ENCODE measurements at regions not wholly inside any gene's neighbourhood (a gene's known extent, or its start where the extent isn't known, plus 50 kb on each side); places are given as distances from the start of the nearest gene placed in this dataset.

- WGBS, 5 donors: 27 to 50% (median 31%) methylated on average over 42 of the region's 42 CpGs
- Histone ChIP-seq H3K27ac (no peak overlapping the region), H3K9me3 (peaks cover 0 to 7% (median 0%) of the 10 kb centered on the region in 8 donors), H3K36me3 (no peaks in the 10 kb centered on the region), H3K27me3 (replicated peaks in 1 of 7) (peaks cover 0 to 8% (median 0%) of the 10 kb centered on the region in 7 donors), H3K4me1 (no peaks in the 10 kb centered on the region), H3K4me3 (no peak overlapping the region)
- intact Hi-C loops (cut with DNase I; ENCODE audit: low total_unique reads): no loop called here
- no peak for DNase-seq
- TF ChIP-seq POLR2AphosphoS5 (IDR thresholded peaks at IDR 0.05): no peak
- TF ChIP-seq CTCF (IDR thresholded peaks at IDR 0.05 in 8 of 11, conservative IDR thresholded peaks at IDR 0.05 in 3 of 11): no peak
- no peak for TF ChIP-seq POLR2A (IDR thresholded peaks at IDR 0.05)
Measured at GRCh38 chr6:9398767-9399373, 963.5 kb upstream of the SLC35B3 start.

- no peaks in the 10 kb centered on the region for H3K36me3 ChIP-seq
- H3K4me3 ChIP-seq: no peak overlapping the region
- no peaks in the 10 kb centered on the region for H3K4me1 ChIP-seq
- no peak for DNase-seq
- no peak overlapping the region for H3K27ac ChIP-seq
- intact Hi-C loops (cut with DNase I; ENCODE audit: low total_unique reads): no loop called here
- TF ChIP-seq POLR2AphosphoS5 (IDR thresholded peaks at IDR 0.05): no peak
- TF ChIP-seq CTCF (IDR thresholded peaks at IDR 0.05 in 8 of 11, conservative IDR thresholded peaks at IDR 0.05 in 3 of 11): no peak
- TF ChIP-seq POLR2A (IDR thresholded peaks at IDR 0.05): no peak
- 76 to 89% (median 80%) methylated on average over 15 of the region's 15 CpGs for WGBS, 5 donors
- H3K27me3 ChIP-seq (replicated peaks in 1 of 7): peaks cover 0 to 8% (median 0%) of the 10 kb centered on the region in 7 donors
- peaks cover 0 to 7% (median 0%) of the 10 kb centered on the region in 8 donors for H3K9me3 ChIP-seq
Measured at GRCh38 chr6:9398071-9398766, 962.9 kb upstream of the SLC35B3 start.

- no peaks in the 10 kb centered on the region for H3K4me1 ChIP-seq
- no peak overlapping the region for H3K27ac ChIP-seq
- H3K36me3 ChIP-seq: no peaks in the 10 kb centered on the region
- 74 to 90% (median 83%) methylated on average over 2 of the region's 2 CpGs for WGBS, 5 donors
- no peak for DNase-seq
- no peaks in the 10 kb centered on the region for H3K9me3 ChIP-seq
- H3K27me3 ChIP-seq (replicated peaks in 1 of 7): no peaks in the 10 kb centered on the region
- TF ChIP-seq POLR2A (IDR thresholded peaks at IDR 0.05): no peak
- TF ChIP-seq CTCF (IDR thresholded peaks at IDR 0.05 in 8 of 11, conservative IDR thresholded peaks at IDR 0.05 in 3 of 11): no peak
- no peak for TF ChIP-seq POLR2AphosphoS5 (IDR thresholded peaks at IDR 0.05)
- intact Hi-C loops (cut with DNase I; ENCODE audit: low total_unique reads): no loop called here
- H3K4me3 ChIP-seq: no peak overlapping the region
Measured at GRCh38 chr6:9388596-9388995, 953.3 kb upstream of the SLC35B3 start.

- H3K4me1 ChIP-seq: no peaks in the 10 kb centered on the region
- WGBS, 5 donors: 35 to 68% (median 55%) methylated on average over 2 of the region's 2 CpGs
Measured at GRCh38 chr6:9380568-9380967, 945.2 kb upstream of the SLC35B3 start.

More at GRCh38 chr6:9380568-9380967, 945.2 kb upstream of the SLC35B3 start:
- no peak for DNase-seq
- no peak overlapping the region for H3K4me3 ChIP-seq
- TF ChIP-seq POLR2AphosphoS5 (IDR thresholded peaks at IDR 0.05): no peak
- no peak for TF ChIP-seq CTCF (IDR thresholded peaks at IDR 0.05 in 8 of 11, conservative IDR thresholded peaks at IDR 0.05 in 3 of 11)
- no peak for TF ChIP-seq POLR2A (IDR thresholded peaks at IDR 0.05)
- intact Hi-C loops (cut with DNase I; ENCODE audit: low total_unique reads): no loop called here
- H3K27ac ChIP-seq: no peak overlapping the region
- H3K36me3 ChIP-seq: no peaks in the 10 kb centered on the region
- no peaks in the 10 kb centered on the region for H3K27me3 ChIP-seq (replicated peaks in 1 of 7)
- H3K9me3 ChIP-seq: peaks cover 0 to 15% (median 0%) of the 10 kb centered on the region in 8 donors

All from spleen (tissue), 11 donors.